Spleen (tissue), 11 donors: ENCODE measurements at regions not wholly inside any gene's neighbourhood (a gene's known extent, or its start where the extent isn't known, plus 50 kb on each side); places are given as distances from the start of the nearest gene placed in this dataset.

Source experiments
- DNase-seq: peaks from one replicate; pipeline ENCODE4 v3.0.0-alpha.2; 2020
- H3K27ac ChIP-seq, 8 donors: fragments of 200-600 bp; sonication (generic) in 7 of 8; 1 replicate in 4 of 8; 2 replicates in 4 of 8; pipeline versions ENCODE4 v1.5.0 to v1.8.0; 2016 to 2021; ENCODE audit warnings: inconsistent platforms in 4 of 8, mild to moderate bottlenecking in 4 of 8, moderate library complexity in 1 of 8
- H3K27me3 ChIP-seq, 7 donors: fragments of 200-600 bp; sonication (generic) in 6 of 7; replicated peaks in 1 of 7; 1 replicate in 4 of 7; 2 replicates in 3 of 7; pipeline versions ENCODE4 v1.5.0 to v1.8.0; 2016 to 2021; ENCODE audit warnings: inconsistent platforms in 3 of 7, mild to moderate bottlenecking in 1 of 7
- H3K36me3 ChIP-seq, 6 donors: fragments of 200-600 bp; sonication (generic) in 5 of 6; 1 replicate in 4 of 6; 2 replicates in 2 of 6; pipeline versions ENCODE4 v1.5.0 to v1.8.0; 2016 to 2021; ENCODE audit warnings: inconsistent platforms in 2 of 6
- H3K4me1 ChIP-seq, 6 donors: fragments of 200-600 bp; sonication (generic) in 5 of 6; 1 replicate in 3 of 6; 2 replicates in 3 of 6; pipeline versions ENCODE4 v1.5.0 to v1.8.0; 2016 to 2021; ENCODE audit warnings: inconsistent platforms in 3 of 6
- H3K4me3 ChIP-seq, 8 donors: fragments of 200-600 bp; sonication (generic) in 7 of 8; 1 replicate in 4 of 8; 2 replicates in 4 of 8; pipeline versions ENCODE4 v1.5.0 to v1.8.0; 2016 to 2021; ENCODE audit warnings: inconsistent platforms in 4 of 8, mild to moderate bottlenecking in 4 of 8, moderate library complexity in 2 of 8
- H3K9me3 ChIP-seq, 8 donors: fragments of 200-600 bp; sonication (generic) in 7 of 8; 1 replicate in 4 of 8; 2 replicates in 4 of 8; pipeline versions ENCODE4 v1.5.0 to v1.8.0; 2016 to 2021; ENCODE audit warnings: inconsistent platforms in 4 of 8
- POLR2A ChIP-seq, 3 donors: fragments of 450-650 bp; IDR thresholded peaks; one replicate each; pipeline ENCODE4 v1.5.1; 2017; ENCODE audit warnings: antibody characterized with exemption in 3 of 3, mild to moderate bottlenecking in 1 of 3
- POLR2AphosphoS5 ChIP-seq, 3 donors: sonication (generic); formaldehyde crosslinking; IDR thresholded peaks; one replicate each; pipeline ENCODE4 v1.5.1; 2017; ENCODE audit warnings: antibody characterized with exemption in 3 of 3
- WGBS, 5 donors: extraction: QIAGEN DNeasy Blood & Tissue Kit in 3 of 5; methylation state at CpG; one replicate each; pipeline versions ENCODE4 v1.1.5 to v1.1.7; 2013 to 2018; 5-methylcytosine and 5-hydroxymethylcytosine counted together
- intact Hi-C: fragments of 100-400 bp; cut with DNase I; formaldehyde crosslinking; loops from one replicate; pipeline ENCODE4 v1.15.0; 2023; ENCODE audit warnings: low total_unique reads
- TF ChIP-seq, protein P1 (sequence below), 11 experiments: fragments of 200-600 bp in 7 of 11; fragments of 450-650 bp in 4 of 11; sonication (generic) in 4 of 11; IDR thresholded peaks in 8 of 11; conservative IDR thresholded peaks in 3 of 11; 1 replicate in 7 of 11; 2 replicates in 4 of 11; pipeline versions ENCODE4 v1.4.0 to v1.8.0; 2016 to 2021; ENCODE audit warnings: antibody characterized with exemption in 11 of 11, inconsistent platforms in 4 of 11, mild to moderate bottlenecking in 1 of 11
- donor health status: healthy with polysubstance abuse.
- donor health status: DM: no; HTN: no; CAD: no; lungs with moderate emphysema.
- donor health status: DM: no; HTN: no; CAD: no.
- donor health status: Bipolar disorder and iron deficiency.
- donor health status: healthy.
- donor health status: DM: no; HTN: no; CAD: no.
- donor health status: DM: yes; HTN: yes; CAD: no.

GRCh38 chrX:45437186-45437585 lies 236.5 kb upstream of the DIPK2B start:
- H3K9me3 ChIP-seq = no peaks in the 10 kb centered on the region
- H3K36me3 ChIP-seq = no peaks in the 10 kb centered on the region
- WGBS, 5 donors = 64 to 92% (median 90%) methylated on average over 2 of the region's 2 CpGs
- peaks cover 0 to 21% (median 0%) of the 10 kb centered on the region in 7 donors for H3K27me3 ChIP-seq
- H3K27ac ChIP-seq = no peak overlapping the region
- H3K4me1 ChIP-seq = no peaks in the 10 kb centered on the region
- H3K4me3 ChIP-seq = no peak overlapping the region
- TF ChIP-seq POLR2A (IDR thresholded peaks at IDR 0.05) = no peak
- TF ChIP-seq POLR2AphosphoS5 (IDR thresholded peaks at IDR 0.05) = no peak
- TF ChIP-seq, protein P1, sequence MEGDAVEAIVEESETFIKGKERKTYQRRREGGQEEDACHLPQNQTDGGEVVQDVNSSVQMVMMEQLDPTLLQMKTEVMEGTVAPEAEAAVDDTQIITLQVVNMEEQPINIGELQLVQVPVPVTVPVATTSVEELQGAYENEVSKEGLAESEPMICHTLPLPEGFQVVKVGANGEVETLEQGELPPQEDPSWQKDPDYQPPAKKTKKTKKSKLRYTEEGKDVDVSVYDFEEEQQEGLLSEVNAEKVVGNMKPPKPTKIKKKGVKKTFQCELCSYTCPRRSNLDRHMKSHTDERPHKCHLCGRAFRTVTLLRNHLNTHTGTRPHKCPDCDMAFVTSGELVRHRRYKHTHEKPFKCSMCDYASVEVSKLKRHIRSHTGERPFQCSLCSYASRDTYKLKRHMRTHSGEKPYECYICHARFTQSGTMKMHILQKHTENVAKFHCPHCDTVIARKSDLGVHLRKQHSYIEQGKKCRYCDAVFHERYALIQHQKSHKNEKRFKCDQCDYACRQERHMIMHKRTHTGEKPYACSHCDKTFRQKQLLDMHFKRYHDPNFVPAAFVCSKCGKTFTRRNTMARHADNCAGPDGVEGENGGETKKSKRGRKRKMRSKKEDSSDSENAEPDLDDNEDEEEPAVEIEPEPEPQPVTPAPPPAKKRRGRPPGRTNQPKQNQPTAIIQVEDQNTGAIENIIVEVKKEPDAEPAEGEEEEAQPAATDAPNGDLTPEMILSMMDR (IDR thresholded peaks at IDR 0.05 in 8 of 11, conservative IDR thresholded peaks at IDR 0.05 in 3 of 11) = no peak
- DNase-seq = no peak
- intact Hi-C loops = no loop called here

- Histone ChIP-seq H3K4me1 (no peaks in the 10 kb centered on the region), H3K27me3 (peaks cover 0 to 21% (median 0%) of the 10 kb centered on the region in 7 donors), H3K4me3 (no peak overlapping the region), H3K9me3 (peaks cover 0 to 4% (median 0%) of the 10 kb centered on the region in 8 donors), H3K36me3 (no peaks in the 10 kb centered on the region), H3K27ac (no peak overlapping the region)
- no peak for DNase-seq
- TF ChIP-seq POLR2AphosphoS5 (IDR thresholded peaks at IDR 0.05) (no peak), POLR2A (IDR thresholded peaks at IDR 0.05) (no peak)
- intact Hi-C loops = no loop called here
Measured at GRCh38 chrX:45435481-45435880, 234.8 kb upstream of the DIPK2B start.

DNA sequence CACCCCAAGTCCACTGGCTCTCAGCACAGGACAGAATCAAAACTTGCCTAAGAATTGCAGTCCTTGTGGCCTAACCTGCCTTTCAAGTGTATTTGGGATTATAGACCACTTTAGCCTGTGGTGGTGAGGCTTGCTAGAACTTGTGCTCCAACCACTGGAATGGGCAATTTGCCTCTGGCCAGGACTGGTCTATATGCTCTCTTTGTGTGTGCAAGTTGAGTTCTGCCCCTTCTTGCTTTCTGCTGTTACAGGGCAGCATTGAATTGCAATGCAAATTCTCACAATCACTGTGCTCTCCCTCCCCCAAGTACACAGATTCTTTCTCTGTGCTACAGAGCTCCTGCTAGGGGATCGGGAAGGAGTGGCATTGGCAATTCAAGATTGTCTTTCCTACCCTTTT lies 233.6 kb upstream of the DIPK2B start:
- intact Hi-C loops = no loop called here
- no peak overlapping the region for H3K27ac ChIP-seq
- WGBS, 5 donors = 50 to 72% (median 67%) methylated on average over 1 of the region's 1 CpG
- no peaks in the 10 kb centered on the region for H3K36me3 ChIP-seq
- H3K4me3 ChIP-seq = no peak overlapping the region
- peaks cover 0 to 5% (median 0%) of the 10 kb centered on the region in 8 donors for H3K9me3 ChIP-seq
- H3K27me3 ChIP-seq = peaks cover 0 to 21% (median 0%) of the 10 kb centered on the region in 7 donors
- TF ChIP-seq POLR2A (IDR thresholded peaks at IDR 0.05) = no peak
- TF ChIP-seq, protein P1 (IDR thresholded peaks at IDR 0.05 in 8 of 11, conservative IDR thresholded peaks at IDR 0.05 in 3 of 11) = no peak
- TF ChIP-seq POLR2AphosphoS5 (IDR thresholded peaks at IDR 0.05) = no peak
- H3K4me1 ChIP-seq = no peaks in the 10 kb centered on the region
- DNase-seq = no peak

GRCh38 chrX:45428831-45429230 lies 228.2 kb upstream of the DIPK2B start:
- H3K27me3 ChIP-seq = peaks cover 0 to 4% (median 0%) of the 10 kb centered on the region in 7 donors
- DNase-seq = no peak
- H3K27ac ChIP-seq = no peak overlapping the region
- WGBS, 5 donors = 54 to 96% (median 75%) methylated on average over 2 of the region's 2 CpGs
- peaks cover 0 to 5% (median 0%) of the 10 kb centered on the region in 8 donors for H3K9me3 ChIP-seq
- no peaks in the 10 kb centered on the region for H3K36me3 ChIP-seq
- H3K4me1 ChIP-seq = no peaks in the 10 kb centered on the region
- no peak for TF ChIP-seq POLR2A (IDR thresholded peaks at IDR 0.05)
- TF ChIP-seq POLR2AphosphoS5 (IDR thresholded peaks at IDR 0.05) = no peak
- TF ChIP-seq, protein P1 (IDR thresholded peaks at IDR 0.05 in 8 of 11, conservative IDR thresholded peaks at IDR 0.05 in 3 of 11) = no peak
- intact Hi-C loops = no loop called here
- H3K4me3 ChIP-seq = no peak overlapping the region

GRCh38 chrX:45424326-45424725 lies 223.7 kb upstream of the DIPK2B start:
- TF ChIP-seq POLR2AphosphoS5 (IDR thresholded peaks at IDR 0.05) (no peak), POLR2A (IDR thresholded peaks at IDR 0.05) (no peak)
- TF ChIP-seq, protein P1 (IDR thresholded peaks at IDR 0.05 in 8 of 11, conservative IDR thresholded peaks at IDR 0.05 in 3 of 11) = no peak
- DNase-seq = no peak
- Histone ChIP-seq H3K27ac (no peak overlapping the region), H3K27me3 (peaks cover 0 to 13% (median 0%) of the 10 kb centered on the region in 7 donors), H3K36me3 (no peaks in the 10 kb centered on the region), H3K4me1 (no peaks in the 10 kb centered on the region), H3K4me3 (no peak overlapping the region), H3K9me3 (no peaks in the 10 kb centered on the region)
- intact Hi-C loops = no loop called here
